AG04450 (cell line): ENCODE measurements at regions not wholly inside any gene's neighbourhood (a gene's known extent, or its start where the extent isn't known, plus 50 kb on each side); places are given as distances from the start of the nearest gene placed in this dataset.

Experiments
- CTCF ChIA-PET: fragments of 300-600, 350-600 bp; formaldehyde crosslinking; extraction: SDS; loops from one replicate; lab custom pipeline; 2022; ENCODE audit warnings: antibody characterized with exemption, inconsistent platforms; lab: Charles Lee
- POLR2A ChIA-PET: fragments of 350-600 bp; formaldehyde crosslinking; extraction: SDS; loops from one replicate; lab custom pipeline; 2021; ENCODE audit warnings: antibody characterized with exemption, inconsistent platforms; lab: Yijun Ruan, JAX
- DNase-seq: peaks from one replicate; pipeline ENCODE4 v3.0.0-alpha.2; 2011; ENCODE audit warnings: low read depth, low spot score
- H3K27ac ChIP-seq: one replicate; pipeline ENCODE4 v1.5.1; 2012; ENCODE audit warnings: low read depth, low read length, control low read depth
- H3K27me3 ChIP-seq: one replicate; pipeline ENCODE4 v1.6.0; 2012; ENCODE audit warnings: low read length; ENCODE audit not compliant: control insufficient read depth, insufficient read depth
- H3K4me3 ChIP-seq: 2 replicates; pipeline ENCODE4 v1.5.1; 2011; ENCODE audit warnings: mild to moderate bottlenecking, low read depth, low read length, control low read depth
- H3K9me3 ChIP-seq: 2 replicates; pipeline ENCODE4 v1.5.1; 2012; ENCODE audit warnings: low read length; ENCODE audit not compliant: control insufficient read depth, insufficient read depth
- TF ChIP-seq, protein P1 (sequence below): IDR thresholded peaks from 2 replicates; pipeline ENCODE4 v1.5.1; 2011; ENCODE audit warnings: low read depth, low read length, control low read depth, inconsistent platforms

GRCh38 chr2:219692521-219692920 is 65.1 kb downstream of the SLC4A3 start:
- Histone ChIP-seq H3K4me3 (no peak overlapping the region), H3K9me3 (no peaks in the 10 kb centered on the region), H3K27ac (no peak overlapping the region), H3K27me3 (peaks cover 15% of the 10 kb centered on the region)
- CTCF ChIA-PET = interaction anchor here (2.0 to 2.4 kb wide), 2 partner anchors 51 to 151 kb away, joined by 9 to 11 read pairs; no protein-coding TSS in a partner anchor
- TF ChIP-seq, protein P1, sequence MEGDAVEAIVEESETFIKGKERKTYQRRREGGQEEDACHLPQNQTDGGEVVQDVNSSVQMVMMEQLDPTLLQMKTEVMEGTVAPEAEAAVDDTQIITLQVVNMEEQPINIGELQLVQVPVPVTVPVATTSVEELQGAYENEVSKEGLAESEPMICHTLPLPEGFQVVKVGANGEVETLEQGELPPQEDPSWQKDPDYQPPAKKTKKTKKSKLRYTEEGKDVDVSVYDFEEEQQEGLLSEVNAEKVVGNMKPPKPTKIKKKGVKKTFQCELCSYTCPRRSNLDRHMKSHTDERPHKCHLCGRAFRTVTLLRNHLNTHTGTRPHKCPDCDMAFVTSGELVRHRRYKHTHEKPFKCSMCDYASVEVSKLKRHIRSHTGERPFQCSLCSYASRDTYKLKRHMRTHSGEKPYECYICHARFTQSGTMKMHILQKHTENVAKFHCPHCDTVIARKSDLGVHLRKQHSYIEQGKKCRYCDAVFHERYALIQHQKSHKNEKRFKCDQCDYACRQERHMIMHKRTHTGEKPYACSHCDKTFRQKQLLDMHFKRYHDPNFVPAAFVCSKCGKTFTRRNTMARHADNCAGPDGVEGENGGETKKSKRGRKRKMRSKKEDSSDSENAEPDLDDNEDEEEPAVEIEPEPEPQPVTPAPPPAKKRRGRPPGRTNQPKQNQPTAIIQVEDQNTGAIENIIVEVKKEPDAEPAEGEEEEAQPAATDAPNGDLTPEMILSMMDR = no peak
- POLR2A ChIA-PET = no interaction called here
- DNase-seq = no peak

DNA sequence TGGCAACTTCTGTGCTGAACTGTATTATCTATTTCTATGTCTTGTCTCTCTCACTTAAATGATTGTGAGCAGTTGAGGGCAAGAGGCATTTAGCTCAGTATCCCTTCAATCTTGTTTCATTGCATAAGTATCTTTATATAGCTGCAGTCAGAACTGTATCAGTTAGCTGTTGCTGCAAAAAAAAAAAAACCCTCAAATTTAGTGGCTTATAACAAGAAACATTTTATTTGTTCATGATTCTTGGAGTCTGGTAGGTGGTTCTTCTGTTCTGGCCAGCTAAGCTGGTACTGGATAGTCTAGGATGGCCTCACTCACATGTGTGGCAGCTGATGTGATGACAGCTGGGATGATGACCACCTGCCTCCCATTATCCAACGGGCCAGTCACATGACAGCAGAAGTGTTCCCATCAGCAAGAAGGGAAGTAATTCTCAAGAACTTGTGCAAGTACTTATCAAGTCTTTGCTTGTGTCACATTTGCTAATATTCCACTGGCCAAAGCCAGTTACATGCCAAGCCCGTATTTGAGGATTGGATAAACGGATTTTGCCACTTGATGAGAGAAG is 67.8 kb downstream of the SLC4A3 start:
- H3K4me3 ChIP-seq = no peak overlapping the region
- ChIA-PET CTCF (interaction anchor here (0.6 kb wide), 2 partner anchors 154 to 1531 kb away, joined by 3 read pairs; no protein-coding TSS in a partner anchor), POLR2A (no interaction called here)
- peaks cover 15% of the 10 kb centered on the region for H3K27me3 ChIP-seq
- no peak overlapping the region for H3K27ac ChIP-seq
- H3K9me3 ChIP-seq = no peaks in the 10 kb centered on the region
- TF ChIP-seq, protein P1 = no peak
- no peak for DNase-seq

DNA sequence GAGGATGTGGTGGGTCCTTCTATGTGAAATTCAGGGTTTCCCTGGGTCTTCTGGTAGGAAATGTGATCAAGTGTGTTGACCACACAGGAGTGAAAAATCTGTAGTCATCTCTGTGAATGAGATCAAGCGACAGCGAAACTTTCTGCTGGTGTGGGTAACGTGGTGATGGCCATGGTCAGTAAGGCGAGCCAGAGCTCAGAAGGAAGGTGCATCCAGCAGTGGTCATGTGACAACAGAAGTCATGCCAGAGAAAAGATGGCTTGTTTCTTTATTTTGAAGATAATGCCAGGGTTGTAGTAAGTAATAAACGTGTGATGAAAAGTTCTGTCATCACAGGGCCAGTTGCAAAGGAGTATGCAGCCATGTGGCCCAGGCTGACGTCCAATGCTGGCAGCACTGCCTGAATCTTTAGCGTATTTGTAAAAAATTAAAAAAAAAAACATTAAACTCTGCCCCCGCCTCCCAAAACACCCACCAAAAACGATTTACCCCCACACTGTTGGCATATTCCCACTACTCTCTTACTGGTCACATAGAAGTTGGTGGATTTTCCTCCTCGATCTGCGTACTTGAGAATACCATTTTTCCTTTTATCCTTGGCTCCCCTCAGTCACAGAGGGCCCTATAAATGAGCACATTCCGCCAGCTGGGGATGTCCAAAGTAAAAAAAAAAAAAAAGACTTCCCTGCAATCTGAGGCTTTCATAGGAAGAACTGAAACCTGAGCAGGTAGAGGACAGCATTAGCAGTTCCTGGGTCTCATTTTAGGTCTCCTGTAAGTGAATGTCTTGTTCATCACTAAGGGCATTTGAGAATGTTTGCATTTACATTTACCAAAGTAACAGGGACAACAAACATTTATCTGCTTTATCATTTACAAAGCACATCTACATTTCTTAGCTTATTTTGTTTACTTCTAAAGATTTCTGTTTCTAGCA is 70.6 kb downstream of the SLC4A3 start:
- CTCF ChIA-PET = interaction anchor here (5.7 kb wide), 1 partner anchor 9 kb away, joined by 55 read pairs; no protein-coding TSS in a partner anchor
- DNase-seq = no peak
- TF ChIP-seq, protein P1 = no peak
- Histone ChIP-seq H3K27ac (no peak overlapping the region), H3K27me3 (peaks cover 20% of the 10 kb centered on the region), H3K9me3 (no peaks in the 10 kb centered on the region), H3K4me3 (no peak overlapping the region)
- POLR2A ChIA-PET = no interaction called here

DNA sequence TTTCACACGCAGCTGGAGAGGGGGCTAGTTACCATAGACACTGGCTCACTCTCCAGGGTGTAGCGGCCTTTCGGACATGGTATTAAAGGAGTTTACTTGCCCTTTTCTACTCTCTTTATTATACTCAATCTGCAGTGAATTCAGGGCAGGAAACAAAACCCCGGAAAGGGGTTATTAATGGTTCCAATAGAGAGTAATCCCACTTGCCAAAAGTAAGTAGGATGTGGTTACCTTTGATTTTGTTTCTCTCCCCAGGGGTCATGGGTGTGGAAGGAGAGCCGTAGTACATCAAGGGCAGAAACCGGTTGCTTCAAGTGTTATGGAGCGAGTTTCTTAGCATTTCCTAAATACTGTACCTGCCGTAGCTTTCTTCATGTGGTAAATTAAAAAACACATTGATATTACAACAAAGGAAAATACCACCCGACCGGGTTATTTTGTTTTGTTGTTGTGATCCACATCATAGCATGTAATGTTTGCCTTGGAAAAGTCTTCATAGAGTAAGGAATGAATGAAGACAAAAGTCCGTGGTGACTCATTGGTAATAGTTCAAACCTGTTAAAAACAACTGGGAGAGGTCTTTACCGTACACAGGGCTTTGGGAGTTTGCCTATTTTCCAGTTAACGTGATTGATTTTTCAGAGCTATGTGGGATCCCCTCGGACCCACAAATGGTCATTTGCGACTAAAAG is 71.5 kb downstream of the SLC4A3 start:
- ChIA-PET POLR2A (no interaction called here), CTCF (interaction anchor here (5.7 kb wide), 1 partner anchor 9 kb away, joined by 55 read pairs; no protein-coding TSS in a partner anchor)
- TF ChIP-seq, protein P1 = no peak
- Histone ChIP-seq H3K4me3 (no peak overlapping the region), H3K27ac (no peak overlapping the region), H3K9me3 (no peaks in the 10 kb centered on the region), H3K27me3 (peaks cover 23% of the 10 kb centered on the region)
- DNase-seq = no peak
